HepG2 (cell line): ENCODE measurements at regions not wholly inside any gene's neighbourhood (a gene's known extent, or its start where the extent isn't known, plus 50 kb on each side); places are given as distances from the start of the nearest gene placed in this dataset.

Source experiments
- EZH2 ChIP-seq: conservative IDR thresholded peaks from 2 replicates; pipeline ENCODE4 v1.6.1; 2012; ENCODE audit warnings: mild to moderate bottlenecking, low read depth, low read length, moderate library complexity
- FOXM1 ChIP-seq: sonication (generic); formaldehyde crosslinking; IDR thresholded peaks from 2 replicates; pipeline ENCODE4 v1.5.0; 2020; ENCODE audit warnings: missing genetic modification reagents
- IRF2 ChIP-seq: IDR thresholded peaks from 2 replicates; pipeline ENCODE4 v1.6.1; 2018; ENCODE audit warnings: missing genetic modification reagents, missing compliant biosample characterization
- NFE2L1 ChIP-seq: sonication (generic); formaldehyde crosslinking; IDR thresholded peaks from 2 replicates; pipeline ENCODE4 v1.4.0; 2020; ENCODE audit warnings: missing genetic modification reagents, mild to moderate bottlenecking, borderline replicate concordance
- SIN3A ChIP-seq: IDR thresholded peaks from 2 replicates; pipeline ENCODE4 v1.6.1; 2011; ENCODE audit warnings: low read depth, mild to moderate bottlenecking, control low read depth, low read length, borderline replicate concordance
- ZNF501 ChIP-seq: sonication (generic); formaldehyde crosslinking; IDR thresholded peaks from 2 replicates; pipeline ENCODE4 v1.5.1; 2020; ENCODE audit warnings: mild to moderate bottlenecking, moderate library complexity, missing genetic modification reagents

- no peak for TF ChIP-seq NFE2L1 (CRISPR knock-in tag)
- TF ChIP-seq FOXM1 = no peak
- no peak for TF ChIP-seq EZH2
- no peak for TF ChIP-seq SIN3A
- no peak for TF ChIP-seq ZNF501 (CRISPR knock-in tag)
- no peak for TF ChIP-seq IRF2 (CRISPR knock-in tag)
Observed at GRCh38 chr17:13753154-13753553, 151.4 kb upstream of the HS3ST3A1 start.
